Esophagus (tissue), 2 donors: ENCODE measurements at regions not wholly inside any gene's neighbourhood (a gene's known extent, or its start where the extent isn't known, plus 50 kb on each side); places are given as distances from the start of the nearest gene placed in this dataset.

ENCODE experiments used
- H3K27ac ChIP-seq, 2 donors: one replicate each; pipeline ENCODE4 v1.5.1; 2013; ENCODE audit warnings: low read depth in 2 of 2, mild to moderate bottlenecking in 2 of 2, inconsistent platforms in 1 of 2, low read length in 1 of 2, moderate library complexity in 1 of 2
- H3K27me3 ChIP-seq, 2 donors: one replicate each; pipeline ENCODE4 v1.6.1; 2013; ENCODE audit warnings: low read length in 2 of 2, control low read depth in 1 of 2, mild to moderate bottlenecking in 1 of 2; ENCODE audit not compliant: insufficient read depth in 2 of 2, control insufficient read depth in 1 of 2
- H3K36me3 ChIP-seq, 2 donors: one replicate each; pipeline ENCODE4 v1.6.1; 2013; ENCODE audit warnings: low read length in 1 of 2; ENCODE audit not compliant: control insufficient read depth in 2 of 2, insufficient read depth in 2 of 2
- H3K4me1 ChIP-seq, 2 donors: one replicate each; pipeline ENCODE4 v1.6.1; 2013; ENCODE audit warnings: low read length in 1 of 2; ENCODE audit not compliant: control insufficient read depth in 2 of 2, insufficient read depth in 2 of 2
- H3K4me3 ChIP-seq, 2 donors: one replicate each; pipeline ENCODE4 v1.5.1; 2013; ENCODE audit warnings: low read length in 2 of 2, mild to moderate bottlenecking in 2 of 2, low read depth in 1 of 2, moderate library complexity in 1 of 2
- H3K9me3 ChIP-seq, 2 donors: one replicate each; pipeline ENCODE4 v1.6.1; 2013; ENCODE audit warnings: mild to moderate bottlenecking in 2 of 2, low read depth in 1 of 2, low read length in 1 of 2, moderate library complexity in 1 of 2; ENCODE audit not compliant: control insufficient read depth in 2 of 2, insufficient read depth in 1 of 2
- WGBS, 2 donors: extraction: QIAGEN DNeasy Blood & Tissue Kit; methylation state at CpG; one replicate each; pipeline ENCODE4 v1.1.7; 2013; 5-methylcytosine and 5-hydroxymethylcytosine counted together
- donor health status: healthy with polysubstance abuse.
- donor health status: Bipolar disorder and iron deficiency.

DNA sequence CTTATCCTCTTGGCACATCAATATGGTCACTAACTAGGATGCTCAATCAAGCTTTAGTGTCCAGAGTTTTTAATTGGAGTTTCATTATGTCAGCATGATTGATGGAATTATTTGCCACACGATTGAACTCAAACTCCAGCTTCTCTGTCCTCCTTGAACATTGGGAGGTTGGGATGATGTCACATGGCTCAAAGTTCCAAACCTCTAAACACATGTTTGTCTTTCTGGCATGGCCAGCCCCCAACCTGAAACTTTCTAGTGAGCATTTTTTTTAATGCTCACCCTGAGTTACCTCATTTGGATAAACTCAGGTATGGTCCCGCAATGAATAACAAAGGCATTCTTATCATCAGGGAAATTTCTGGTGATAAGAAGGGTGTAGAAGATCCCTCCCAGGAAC is 86.0 kb downstream of the RHOU start:
- no peak overlapping the region for H3K27ac ChIP-seq
- H3K27me3 ChIP-seq, result peaks cover 0 to 3% of the 10 kb centered on the region in 2 donors
- WGBS, 2 donors, result 70 to 77% methylated on average over 2 of the region's 2 CpGs
- H3K36me3 ChIP-seq, result no peaks in the 10 kb centered on the region
- H3K4me1 ChIP-seq, result no peaks in the 10 kb centered on the region
- no peak overlapping the region for H3K4me3 ChIP-seq
- no peaks in the 10 kb centered on the region for H3K9me3 ChIP-seq

- WGBS, 2 donors, result 52 to 65% methylated on average over 3 of the region's 3 CpGs
- H3K36me3 ChIP-seq, result no peaks in the 10 kb centered on the region
- H3K4me3 ChIP-seq, result no peak overlapping the region
- no peaks in the 10 kb centered on the region for H3K4me1 ChIP-seq
- no peaks in the 10 kb centered on the region for H3K9me3 ChIP-seq
- peaks cover 0 to 3% of the 10 kb centered on the region in 2 donors for H3K27me3 ChIP-seq
- H3K27ac ChIP-seq, result no peak overlapping the region
These were observed 87.9 kb downstream of the RHOU start for GRCh38 chr1:228823200-228823599.

DNA sequence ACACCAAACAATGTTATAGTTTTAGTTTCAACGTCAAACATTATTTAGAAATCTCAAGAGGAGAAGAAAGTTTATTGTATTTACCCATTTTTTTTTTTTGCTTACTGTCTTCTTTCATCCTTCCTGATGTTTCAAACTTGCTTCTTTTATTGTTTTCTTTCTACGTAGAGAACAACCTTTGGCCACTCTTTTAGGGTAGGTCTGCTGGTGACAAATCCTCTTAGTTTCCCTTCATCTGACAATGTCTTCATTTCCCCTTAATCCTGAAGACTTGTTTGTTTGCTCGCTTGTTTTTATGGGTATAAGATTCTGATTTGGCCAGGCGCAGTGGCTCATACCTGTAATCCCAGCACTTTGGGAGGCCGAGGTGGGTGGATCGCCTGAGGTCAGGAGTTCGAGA is 89.1 kb downstream of the RHOU start:
- 90 to 94% methylated on average over 7 of the region's 7 CpGs for WGBS, 2 donors
- Histone ChIP-seq H3K4me3 (no peak overlapping the region), H3K9me3 (no peaks in the 10 kb centered on the region), H3K27ac (no peak overlapping the region), H3K27me3 (peaks cover 0 to 3% of the 10 kb centered on the region in 2 donors), H3K36me3 (no peaks in the 10 kb centered on the region), H3K4me1 (no peaks in the 10 kb centered on the region)

- peaks cover 0 to 3% of the 10 kb centered on the region in 2 donors for H3K27me3 ChIP-seq
- no peak overlapping the region for H3K27ac ChIP-seq
- H3K36me3 ChIP-seq, result no peaks in the 10 kb centered on the region
- H3K4me3 ChIP-seq, result no peak overlapping the region
- no peaks in the 10 kb centered on the region for H3K9me3 ChIP-seq
- H3K4me1 ChIP-seq, result peaks cover 0 to under 1% of the 10 kb centered on the region in 2 donors
These were observed 89.8 kb downstream of the RHOU start for GRCh38 chr1:228825041-228825440.

DNA sequence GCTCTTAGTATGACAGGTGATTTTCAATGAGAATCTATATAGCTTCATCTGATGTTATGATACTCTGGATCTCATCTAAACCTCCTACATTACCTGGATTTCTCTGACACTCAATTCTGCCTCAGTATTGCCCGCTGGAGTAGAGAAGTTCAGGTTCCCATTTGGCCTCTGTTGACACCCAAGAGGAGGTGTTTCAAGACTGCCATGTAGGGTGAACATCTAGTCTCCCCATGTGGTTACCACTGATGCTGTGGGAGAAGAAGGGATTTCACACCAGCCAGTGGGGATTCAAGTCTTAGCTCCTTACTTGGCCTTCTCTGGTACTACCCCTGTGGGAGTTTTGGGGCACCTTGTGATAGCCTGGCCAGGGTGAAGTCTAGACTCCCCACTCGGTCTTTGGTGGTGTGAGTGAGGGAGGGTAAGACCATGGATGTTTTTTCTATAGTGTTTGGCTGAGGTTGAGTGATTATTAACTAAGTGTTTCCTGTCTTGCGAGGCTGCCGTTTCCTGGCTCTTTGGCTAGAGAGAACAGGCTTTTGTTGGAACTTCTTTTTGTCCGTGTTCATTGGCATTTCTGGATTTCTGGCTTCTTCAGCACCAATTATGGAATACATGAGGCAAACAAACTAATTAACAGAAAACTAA is 90.7 kb downstream of the RHOU start:
- Histone ChIP-seq H3K27ac (no peak overlapping the region), H3K27me3 (peaks cover 0 to 3% of the 10 kb centered on the region in 2 donors), H3K36me3 (no peaks in the 10 kb centered on the region), H3K4me1 (peaks cover 0 to 4% of the 10 kb centered on the region in 2 donors), H3K4me3 (no peak overlapping the region), H3K9me3 (no peaks in the 10 kb centered on the region)
- 56 to 59% methylated on average over 5 of the region's 5 CpGs for WGBS, 2 donors

GRCh38 chr1:228827019-228827418 is 91.7 kb downstream of the RHOU start:
- Histone ChIP-seq H3K27me3 (peaks cover 0 to 3% of the 10 kb centered on the region in 2 donors), H3K4me1 (peaks cover 0 to 4% of the 10 kb centered on the region in 2 donors), H3K4me3 (no peak overlapping the region), H3K9me3 (no peaks in the 10 kb centered on the region), H3K27ac (no peak overlapping the region), H3K36me3 (no peaks in the 10 kb centered on the region)
- 38 to 47% methylated on average over 3 of the region's 3 CpGs for WGBS, 2 donors

GRCh38 chr1:228828151-228828550 is 92.9 kb downstream of the RHOU start:
- no peak overlapping the region for H3K4me3 ChIP-seq
- no peaks in the 10 kb centered on the region for H3K36me3 ChIP-seq
- no peak overlapping the region for H3K27ac ChIP-seq
- no peaks in the 10 kb centered on the region for H3K9me3 ChIP-seq
- peaks cover 0 to 3% of the 10 kb centered on the region in 2 donors for H3K27me3 ChIP-seq
- peaks cover 0 to 4% of the 10 kb centered on the region in 2 donors for H3K4me1 ChIP-seq

DNA sequence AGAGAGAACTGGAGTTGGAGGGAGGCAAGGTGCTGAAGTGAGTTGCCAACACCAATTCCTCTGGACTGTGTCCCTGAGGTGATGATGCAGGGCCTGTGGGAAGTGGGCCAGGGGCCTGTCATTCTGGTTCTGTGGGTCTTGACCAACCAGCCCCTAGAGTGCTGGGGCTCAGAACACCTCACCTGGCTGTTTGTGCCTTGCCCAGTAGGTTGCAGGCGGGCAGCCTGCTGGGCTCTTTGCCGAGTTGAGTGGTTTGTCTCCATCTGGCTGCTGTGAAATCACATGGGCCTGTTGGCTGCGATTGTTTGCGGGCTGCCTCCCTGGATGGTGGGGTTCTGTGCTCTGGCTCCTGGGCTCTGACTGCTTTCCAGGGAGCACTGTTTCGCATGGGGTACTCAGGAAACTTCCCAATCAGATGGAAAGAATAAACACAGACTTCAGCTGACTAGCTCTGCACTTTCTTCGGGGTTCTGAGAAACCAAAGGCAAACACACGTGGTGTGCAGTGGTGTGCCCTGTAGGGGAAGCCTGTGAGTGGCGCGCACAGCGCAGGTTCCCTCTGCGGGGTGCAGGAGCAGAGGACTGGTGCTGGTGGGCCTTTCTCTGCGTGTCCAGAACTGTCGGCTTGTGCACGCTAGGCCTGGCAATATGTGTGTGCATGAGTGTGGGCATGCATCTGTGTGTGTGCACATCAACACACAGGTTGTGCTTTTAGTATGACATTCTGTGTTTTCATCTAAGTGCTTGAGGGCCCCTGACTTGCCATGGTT is 95.1 kb downstream of the RHOU start:
- H3K27me3 ChIP-seq, result peaks cover 0 to 3% of the 10 kb centered on the region in 2 donors
- H3K9me3 ChIP-seq, result no peaks in the 10 kb centered on the region
- peaks cover 0 to 4% of the 10 kb centered on the region in 2 donors for H3K4me1 ChIP-seq
- no peaks in the 10 kb centered on the region for H3K36me3 ChIP-seq
- H3K27ac ChIP-seq, result no peak overlapping the region
- WGBS, 2 donors, result 81 to 88% methylated on average over 14 of the region's 14 CpGs
- no peak overlapping the region for H3K4me3 ChIP-seq

DNA sequence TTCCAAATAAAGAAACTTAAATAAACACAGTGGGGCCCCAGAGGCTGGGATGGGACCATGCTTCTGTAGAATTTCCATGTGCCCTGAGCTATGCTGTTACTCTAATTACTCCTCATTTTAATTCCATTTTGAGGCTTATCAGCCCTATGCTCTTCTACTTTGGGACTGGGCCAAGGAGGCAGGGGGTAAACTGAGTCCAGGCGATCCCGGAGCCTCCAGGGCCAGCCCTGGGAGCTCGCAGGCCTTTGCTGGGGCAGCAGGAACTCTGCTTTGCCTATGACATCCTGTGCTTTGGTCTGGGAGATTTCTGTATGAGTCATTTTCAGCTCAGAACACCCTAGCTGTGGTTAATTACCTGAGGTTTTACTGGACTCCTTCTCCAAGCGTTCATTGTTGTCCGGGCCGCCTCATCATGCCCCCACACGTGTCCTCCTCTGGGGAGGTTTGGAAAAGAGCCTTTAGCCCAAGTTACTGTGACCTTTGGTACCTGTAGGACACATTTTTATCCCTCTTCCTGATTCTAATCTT is 95.7 kb downstream of the RHOU start:
- Histone ChIP-seq H3K27ac (no peak overlapping the region), H3K9me3 (no peaks in the 10 kb centered on the region), H3K4me3 (no peak overlapping the region), H3K4me1 (peaks cover 0 to 4% of the 10 kb centered on the region in 2 donors), H3K36me3 (no peaks in the 10 kb centered on the region), H3K27me3 (peaks cover 0 to 2% of the 10 kb centered on the region in 2 donors)
- 32 to 36% methylated on average over 7 of the region's 7 CpGs for WGBS, 2 donors
